ENCODE measurements at regions not wholly inside any gene's neighbourhood (a gene's known extent, or its start where the extent isn't known, plus 50 kb on each side); places are given as distances from the start of the nearest gene placed in this dataset.

DNA sequence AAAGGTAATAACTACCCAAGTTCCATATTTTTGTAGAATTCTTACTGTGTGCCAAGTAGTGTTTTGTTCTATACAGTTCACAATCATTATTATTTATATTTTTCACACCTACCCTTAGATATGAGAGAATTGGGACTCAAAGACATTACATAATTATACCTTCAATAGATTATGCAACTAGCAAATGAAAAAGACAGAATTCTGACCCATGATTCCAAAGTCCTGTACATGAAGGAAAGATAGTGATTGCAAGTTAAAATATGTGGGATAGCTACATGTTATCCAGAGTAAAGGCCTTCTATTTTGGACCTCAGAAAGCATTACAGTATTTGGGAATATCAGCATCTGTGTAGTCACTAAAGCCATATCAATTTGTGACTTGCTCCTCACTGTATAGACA lies 581.0 kb downstream of the ELAVL2 start:
- TF ChIP-seq, protein P1, sequence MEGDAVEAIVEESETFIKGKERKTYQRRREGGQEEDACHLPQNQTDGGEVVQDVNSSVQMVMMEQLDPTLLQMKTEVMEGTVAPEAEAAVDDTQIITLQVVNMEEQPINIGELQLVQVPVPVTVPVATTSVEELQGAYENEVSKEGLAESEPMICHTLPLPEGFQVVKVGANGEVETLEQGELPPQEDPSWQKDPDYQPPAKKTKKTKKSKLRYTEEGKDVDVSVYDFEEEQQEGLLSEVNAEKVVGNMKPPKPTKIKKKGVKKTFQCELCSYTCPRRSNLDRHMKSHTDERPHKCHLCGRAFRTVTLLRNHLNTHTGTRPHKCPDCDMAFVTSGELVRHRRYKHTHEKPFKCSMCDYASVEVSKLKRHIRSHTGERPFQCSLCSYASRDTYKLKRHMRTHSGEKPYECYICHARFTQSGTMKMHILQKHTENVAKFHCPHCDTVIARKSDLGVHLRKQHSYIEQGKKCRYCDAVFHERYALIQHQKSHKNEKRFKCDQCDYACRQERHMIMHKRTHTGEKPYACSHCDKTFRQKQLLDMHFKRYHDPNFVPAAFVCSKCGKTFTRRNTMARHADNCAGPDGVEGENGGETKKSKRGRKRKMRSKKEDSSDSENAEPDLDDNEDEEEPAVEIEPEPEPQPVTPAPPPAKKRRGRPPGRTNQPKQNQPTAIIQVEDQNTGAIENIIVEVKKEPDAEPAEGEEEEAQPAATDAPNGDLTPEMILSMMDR (IDR thresholded peaks at IDR 0.05), result no peak
- TF ChIP-seq EP300 (IDR thresholded peaks at IDR 0.05), result no peak

Data from tibial nerve (tissue), 4 donors.